Activated T-cell treated with anti-CD3 and anti-CD28 coated beads, Interleukin-2, amount 50 U/mL, for 1 hour (primary cell): ENCODE measurements at regions not wholly inside any gene's neighbourhood (a gene's known extent, or its start where the extent isn't known, plus 50 kb on each side); places are given as distances from the start of the nearest gene placed in this dataset.
"Not testable (repeated sequence)": the region's sequence is repeated elsewhere in the genome, so short reads cannot be mapped to it uniquely, and the experiment has no call there.

Source experiments
- DNase-seq: peaks from one replicate; pipeline ENCODE4 v3.0.0-alpha.2; 2020

- DNase-seq, result no peak
Measured at GRCh38 chr6:103113416-103113815, 1719.9 kb downstream of the GRIK2 start.

- DNase-seq, result no peak
Measured at GRCh38 chr6:103107985-103108384, 1714.5 kb downstream of the GRIK2 start.

GRCh38 chr6:103105686-103106085 lies 1712.2 kb downstream of the GRIK2 start:
- DNase-seq, result no peak

GRCh38 chr6:103101267-103101666 lies 1707.8 kb downstream of the GRIK2 start:
- no peak for DNase-seq

- DNase-seq, result not testable (repeated sequence)
Measured at GRCh38 chr6:103092414-103092813, 1698.9 kb downstream of the GRIK2 start.

GRCh38 chr6:103085801-103086200 lies 1692.3 kb downstream of the GRIK2 start:
- no peak for DNase-seq

- no peak for DNase-seq
Measured at GRCh38 chr6:103081876-103082630, 1688.5 kb downstream of the GRIK2 start.

GRCh38 chr6:103081126-103081525 lies 1687.6 kb downstream of the GRIK2 start:
- no peak for DNase-seq

- no peak for DNase-seq
Measured at GRCh38 chr6:103080497-103080896, 1687.0 kb downstream of the GRIK2 start.

- DNase-seq, result no peak
Measured at GRCh38 chr6:103079867-103080266, 1686.4 kb downstream of the GRIK2 start.

- no peak for DNase-seq
Measured at GRCh38 chr6:103062136-103062535, 1668.6 kb downstream of the GRIK2 start.

GRCh38 chr6:103047567-103047966 lies 1654.1 kb downstream of the GRIK2 start:
- no peak for DNase-seq

- no peak for DNase-seq
Measured at GRCh38 chr6:103042336-103042735, 1648.8 kb downstream of the GRIK2 start.

GRCh38 chr6:103036846-103037245 lies 1643.3 kb downstream of the GRIK2 start:
- no peak for DNase-seq

GRCh38 chr6:103027271-103027931 lies 1633.9 kb downstream of the GRIK2 start:
- DNase-seq, result no peak

GRCh38 chr6:103018426-103018825 lies 1624.9 kb downstream of the GRIK2 start:
- no peak for DNase-seq

- DNase-seq, result no peak
Measured at GRCh38 chr6:103017878-103018277, 1624.4 kb downstream of the GRIK2 start.

GRCh38 chr6:103011605-103012004 lies 1618.1 kb downstream of the GRIK2 start:
- no peak for DNase-seq

- DNase-seq, result no peak
Measured at GRCh38 chr6:103002282-103002681, 1608.8 kb downstream of the GRIK2 start.

GRCh38 chr6:103001724-103002123 lies 1608.2 kb downstream of the GRIK2 start:
- DNase-seq, result no peak

- no peak for DNase-seq
Measured at GRCh38 chr6:103000688-103001087, 1607.2 kb downstream of the GRIK2 start.

GRCh38 chr6:102995491-102995890 lies 1602.0 kb downstream of the GRIK2 start:
- no peak for DNase-seq

GRCh38 chr6:102994866-102995265 lies 1601.4 kb downstream of the GRIK2 start:
- no peak for DNase-seq

GRCh38 chr6:102986086-102986485 lies 1592.6 kb downstream of the GRIK2 start:
- DNase-seq, result no peak

- DNase-seq, result no peak
Measured at GRCh38 chr6:102984357-102984756, 1590.8 kb downstream of the GRIK2 start.
